ENCODE measurements at regions not wholly inside any gene's neighbourhood (a gene's known extent, or its start where the extent isn't known, plus 50 kb on each side); places are given as distances from the start of the nearest gene placed in this dataset.

DNA sequence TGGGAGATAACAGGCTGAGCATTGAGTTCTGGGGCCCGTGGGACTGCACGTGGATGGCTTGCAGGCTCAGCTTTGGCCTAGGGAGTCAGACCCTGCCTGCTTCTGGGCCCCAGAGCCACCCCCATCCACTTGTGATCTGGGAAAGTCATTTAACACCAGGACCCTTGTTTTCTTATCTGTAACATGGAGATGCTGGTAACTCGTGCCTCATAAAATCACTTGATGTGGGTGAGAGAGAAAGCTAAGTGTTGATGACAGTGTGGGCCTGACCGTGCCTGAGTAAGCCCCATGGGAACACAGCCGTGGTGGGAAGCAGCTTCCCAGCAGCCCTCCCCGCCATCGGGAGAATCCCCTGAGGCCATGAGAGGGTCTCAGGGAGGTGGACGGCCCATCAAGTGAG is 378.1 kb downstream of the GABRB3 start:
- no peak for TF ChIP-seq CTCF (IDR thresholded peaks at IDR 0.05; ENCODE audit: poor library complexity, severe bottlenecking)
- no peak for TF ChIP-seq EP300 (conservative IDR thresholded peaks at IDR 0.05; ENCODE audit: poor library complexity, severe bottlenecking)
- no peak for TF ChIP-seq EZH2 (IDR thresholded peaks at IDR 0.05; ENCODE audit: borderline replicate concordance, insufficient read depth, low read length, poor library complexity, severe bottlenecking)
- Histone ChIP-seq H4K20me1 (ENCODE audit: insufficient read depth) (no peaks in the 10 kb centered on the region), H3K36me3 (ENCODE audit: insufficient read depth, low read length) (no peaks in the 10 kb centered on the region), H3K9me3 (ENCODE audit: low read length) (no peaks in the 10 kb centered on the region), H3K9me2 (ENCODE audit: insufficient read depth, low read length) (no peaks in the 10 kb centered on the region), H3K27me3 (ENCODE audit: insufficient read depth, low read depth, low read length) (no peaks in the 10 kb centered on the region), H3K4me2 (ENCODE audit: low read length) (no peak overlapping the region), H3K9ac (ENCODE audit: low read length) (no peak overlapping the region), H3F3A (ENCODE audit: insufficient read depth, low read length, poor library complexity, severe bottlenecking) (no peaks in the 10 kb centered on the region), H3K79me2 (replicated peaks; ENCODE audit: insufficient read depth, low read length) (no peaks in the 10 kb centered on the region), H2AFZ (ENCODE audit: low read depth, low read length) (no peak overlapping the region), H3K27ac (ENCODE audit: low read length) (no peak overlapping the region), H3K4me3 (ENCODE audit: low read length) (no peak overlapping the region)

DNA sequence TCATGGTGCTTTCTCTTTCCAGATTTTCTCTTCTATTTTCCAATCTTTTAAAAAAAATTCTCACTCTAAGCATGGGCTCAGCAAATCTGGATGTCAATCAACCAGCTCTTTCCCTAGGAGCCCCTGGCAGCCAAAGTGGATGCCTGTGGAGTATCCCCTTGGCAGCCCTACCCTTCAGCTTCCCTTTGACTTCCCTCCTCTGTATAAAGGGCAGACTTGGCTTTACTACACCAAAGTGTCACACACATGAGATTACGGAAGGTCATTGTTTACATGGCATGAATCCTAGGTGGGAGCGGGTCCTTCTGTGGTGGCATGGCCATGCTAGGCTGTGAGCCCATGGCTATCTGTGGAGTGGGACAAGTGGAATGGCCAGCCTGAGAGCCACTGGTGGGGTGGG is 379.9 kb downstream of the GABRB3 start:
- Histone ChIP-seq H3F3A (ENCODE audit: insufficient read depth, low read length, poor library complexity, severe bottlenecking) (no peaks in the 10 kb centered on the region), H3K4me3 (ENCODE audit: low read length) (no peak overlapping the region), H3K4me2 (ENCODE audit: low read length) (no peak overlapping the region), H3K27ac (ENCODE audit: low read length) (no peak overlapping the region), H2AFZ (ENCODE audit: low read depth, low read length) (no peak overlapping the region), H3K27me3 (ENCODE audit: insufficient read depth, low read depth, low read length) (no peaks in the 10 kb centered on the region), H3K9me2 (ENCODE audit: insufficient read depth, low read length) (no peaks in the 10 kb centered on the region), H3K9ac (ENCODE audit: low read length) (no peak overlapping the region), H4K20me1 (ENCODE audit: insufficient read depth) (no peaks in the 10 kb centered on the region), H3K79me2 (replicated peaks; ENCODE audit: insufficient read depth, low read length) (no peaks in the 10 kb centered on the region), H3K36me3 (ENCODE audit: insufficient read depth, low read length) (no peaks in the 10 kb centered on the region), H3K9me3 (ENCODE audit: low read length) (no peaks in the 10 kb centered on the region)
- TF ChIP-seq CTCF (IDR thresholded peaks at IDR 0.05; ENCODE audit: poor library complexity, severe bottlenecking) (no peak), EZH2 (IDR thresholded peaks at IDR 0.05; ENCODE audit: borderline replicate concordance, insufficient read depth, low read length, poor library complexity, severe bottlenecking) (no peak), RAD21 (conservative IDR thresholded peaks at IDR 0.05) (no peak), POLR2AphosphoS5 (IDR thresholded peaks at IDR 0.05) (no peak), SMC3 (conservative IDR thresholded peaks at IDR 0.05; ENCODE audit: poor library complexity) (no peak), EP300 (conservative IDR thresholded peaks at IDR 0.05; ENCODE audit: poor library complexity, severe bottlenecking) (no peak), MXI1 (conservative IDR thresholded peaks at IDR 0.05; ENCODE audit: poor library complexity, severe bottlenecking) (no peak), TAF1 (IDR thresholded peaks at IDR 0.05; ENCODE audit: low read depth) (no peak)
- TF ChIP-seq, protein P1, sequence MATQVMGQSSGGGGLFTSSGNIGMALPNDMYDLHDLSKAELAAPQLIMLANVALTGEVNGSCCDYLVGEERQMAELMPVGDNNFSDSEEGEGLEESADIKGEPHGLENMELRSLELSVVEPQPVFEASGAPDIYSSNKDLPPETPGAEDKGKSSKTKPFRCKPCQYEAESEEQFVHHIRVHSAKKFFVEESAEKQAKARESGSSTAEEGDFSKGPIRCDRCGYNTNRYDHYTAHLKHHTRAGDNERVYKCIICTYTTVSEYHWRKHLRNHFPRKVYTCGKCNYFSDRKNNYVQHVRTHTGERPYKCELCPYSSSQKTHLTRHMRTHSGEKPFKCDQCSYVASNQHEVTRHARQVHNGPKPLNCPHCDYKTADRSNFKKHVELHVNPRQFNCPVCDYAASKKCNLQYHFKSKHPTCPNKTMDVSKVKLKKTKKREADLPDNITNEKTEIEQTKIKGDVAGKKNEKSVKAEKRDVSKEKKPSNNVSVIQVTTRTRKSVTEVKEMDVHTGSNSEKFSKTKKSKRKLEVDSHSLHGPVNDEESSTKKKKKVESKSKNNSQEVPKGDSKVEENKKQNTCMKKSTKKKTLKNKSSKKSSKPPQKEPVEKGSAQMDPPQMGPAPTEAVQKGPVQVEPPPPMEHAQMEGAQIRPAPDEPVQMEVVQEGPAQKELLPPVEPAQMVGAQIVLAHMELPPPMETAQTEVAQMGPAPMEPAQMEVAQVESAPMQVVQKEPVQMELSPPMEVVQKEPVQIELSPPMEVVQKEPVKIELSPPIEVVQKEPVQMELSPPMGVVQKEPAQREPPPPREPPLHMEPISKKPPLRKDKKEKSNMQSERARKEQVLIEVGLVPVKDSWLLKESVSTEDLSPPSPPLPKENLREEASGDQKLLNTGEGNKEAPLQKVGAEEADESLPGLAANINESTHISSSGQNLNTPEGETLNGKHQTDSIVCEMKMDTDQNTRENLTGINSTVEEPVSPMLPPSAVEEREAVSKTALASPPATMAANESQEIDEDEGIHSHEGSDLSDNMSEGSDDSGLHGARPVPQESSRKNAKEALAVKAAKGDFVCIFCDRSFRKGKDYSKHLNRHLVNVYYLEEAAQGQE (IDR thresholded peaks at IDR 0.05; ENCODE audit: borderline replicate concordance), result no peak

Data from neural cell (in vitro differentiated cells).